Progenitor cell of endocrine pancreas (in vitro differentiated cells): ENCODE measurements at regions not wholly inside any gene's neighbourhood (a gene's known extent, or its start where the extent isn't known, plus 50 kb on each side); places are given as distances from the start of the nearest gene placed in this dataset.
"Not testable (repeated sequence)": the region's sequence is repeated elsewhere in the genome, so short reads cannot be mapped to it uniquely, and the experiment has no call there.

Source experiments
- DNase-seq: peaks from one replicate; pipeline ENCODE4 v3.0.0; 2021; ENCODE audit warnings: low spot score; ENCODE audit not compliant: unreplicated experiment
- H3K27ac Mint-ChIP-seq: 2 replicates; pipeline ENCODE4 v1.8.0; 2021; ENCODE audit warnings: mild to moderate bottlenecking, moderate library complexity, mixed read lengths
- H3K27me3 Mint-ChIP-seq: 2 replicates; pipeline ENCODE4 v1.8.0; 2021; ENCODE audit warnings: mixed read lengths
- H3K36me3 Mint-ChIP-seq: 2 replicates; pipeline ENCODE4 v1.8.0; 2022; ENCODE audit warnings: mixed read lengths; ENCODE audit not compliant: insufficient read depth
- H3K4me1 Mint-ChIP-seq: 2 replicates; pipeline ENCODE4 v1.8.0; 2021; ENCODE audit warnings: low read depth, mixed read lengths
- H3K4me3 Mint-ChIP-seq: 2 replicates; pipeline ENCODE4 v1.8.0; 2021; ENCODE audit warnings: low read depth, mild to moderate bottlenecking, moderate library complexity, mixed read lengths
- H3K9me3 Mint-ChIP-seq: 2 replicates; pipeline ENCODE4 v1.8.0; 2021; ENCODE audit warnings: low read depth, mixed read lengths
- CTCF ChIP-seq: fragments of 200-600 bp; sonication (generic); IDR thresholded peaks from one replicate; pipeline ENCODE4 v1.5.0; 2021; ENCODE audit warnings: antibody characterized with exemption, mild to moderate bottlenecking; ENCODE audit not compliant: unreplicated experiment

GRCh38 chr3:163556813-163557523 lies 1521.3 kb downstream of the SI start:
- H3K27ac Mint-ChIP-seq, result no peak overlapping the region
- H3K9me3 Mint-ChIP-seq, result no peaks in the 10 kb centered on the region
- no peak for DNase-seq
- H3K36me3 Mint-ChIP-seq, result no peaks in the 10 kb centered on the region
- no peaks in the 10 kb centered on the region for H3K27me3 Mint-ChIP-seq
- no peak overlapping the region for H3K4me3 Mint-ChIP-seq
- H3K4me1 Mint-ChIP-seq, result no peaks in the 10 kb centered on the region
- TF ChIP-seq CTCF, result no peak

DNA sequence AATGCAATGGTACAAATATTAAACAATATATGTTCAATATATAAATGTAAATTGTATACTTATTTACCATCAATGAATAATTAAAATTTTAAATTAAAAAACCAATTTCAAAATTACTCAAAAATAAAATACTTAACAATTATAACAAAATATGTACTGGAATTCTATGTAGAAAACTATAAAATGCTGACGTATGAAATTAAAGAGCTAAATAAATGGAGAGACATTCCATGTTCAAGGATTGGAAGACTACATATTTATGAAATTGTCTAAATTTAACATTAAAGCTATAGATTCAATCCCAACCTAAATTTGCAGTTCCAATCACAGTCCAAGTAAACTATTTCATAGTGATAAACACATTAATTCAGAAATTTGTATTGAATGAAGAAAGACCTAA lies 1522.4 kb downstream of the SI start:
- H3K27me3 Mint-ChIP-seq, result no peaks in the 10 kb centered on the region

DNA sequence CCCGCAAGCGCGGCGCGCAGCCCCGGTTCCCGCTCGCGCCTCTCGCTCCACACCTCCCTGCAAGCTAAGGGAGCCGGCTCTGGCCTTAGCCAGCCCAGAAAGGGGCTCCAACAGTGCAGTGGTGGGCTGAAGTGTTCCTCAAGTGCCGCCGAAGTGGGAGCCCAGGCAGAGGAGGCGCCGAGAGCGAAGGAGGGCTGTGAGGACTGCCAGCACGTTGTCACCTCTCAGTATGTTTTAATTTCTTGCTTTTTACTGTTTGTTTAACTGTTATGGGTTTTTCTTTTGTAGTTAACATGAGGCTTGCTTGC lies 1525.7 kb downstream of the SI start:
- Mint-ChIP-seq H3K9me3 (peaks cover 4% of the 10 kb centered on the region), H3K27ac (no peak overlapping the region)
- TF ChIP-seq CTCF, result no peak

More for the DNA sequence above, 1522.4 kb downstream of the SI start:
- H3K36me3 Mint-ChIP-seq, result no peaks in the 10 kb centered on the region
- no peak overlapping the region for H3K27ac Mint-ChIP-seq
- no peak overlapping the region for H3K4me3 Mint-ChIP-seq
- TF ChIP-seq CTCF, result no peak
- DNase-seq, result no peak
- H3K9me3 Mint-ChIP-seq, result peaks cover 4% of the 10 kb centered on the region
- no peaks in the 10 kb centered on the region for H3K4me1 Mint-ChIP-seq

GRCh38 chr3:163551915-163552658 lies 1526.2 kb downstream of the SI start:
- H3K27ac Mint-ChIP-seq, H3K9me3 Mint-ChIP-seq, H3K4me1 Mint-ChIP-seq, H3K27me3 Mint-ChIP-seq, H3K4me3 Mint-ChIP-seq, DNase-seq, H3K36me3 Mint-ChIP-seq: not testable (repeated sequence)

More for the DNA sequence above, 1525.7 kb downstream of the SI start:
- peaks cover 4% of the 10 kb centered on the region for H3K4me1 Mint-ChIP-seq
- no peak for DNase-seq
- no peaks in the 10 kb centered on the region for H3K36me3 Mint-ChIP-seq
- no peak overlapping the region for H3K4me3 Mint-ChIP-seq
- H3K27me3 Mint-ChIP-seq, result no peaks in the 10 kb centered on the region

DNA sequence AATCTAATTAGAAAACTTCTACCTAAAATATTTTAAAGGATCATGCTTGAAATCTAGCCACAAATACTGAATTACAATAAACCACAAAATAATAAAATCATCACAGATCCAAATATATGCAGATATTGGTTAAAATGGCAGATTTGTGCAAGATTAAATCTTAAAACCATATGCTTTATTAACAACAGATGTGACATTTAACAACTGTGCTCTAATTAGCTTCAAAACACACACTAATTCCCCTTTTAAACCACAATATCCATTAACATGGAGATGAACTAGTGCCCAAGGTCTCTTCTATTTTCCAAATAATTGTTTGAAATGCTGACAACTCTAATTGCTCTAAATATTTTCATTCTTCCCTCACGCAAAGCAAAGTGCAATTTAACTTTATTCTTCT lies 1530.3 kb downstream of the SI start:
- no peaks in the 10 kb centered on the region for H3K36me3 Mint-ChIP-seq
- no peak for TF ChIP-seq CTCF
- H3K9me3 Mint-ChIP-seq, result peaks cover 4% of the 10 kb centered on the region
- no peak overlapping the region for H3K4me3 Mint-ChIP-seq
- H3K4me1 Mint-ChIP-seq, result peaks cover 9% of the 10 kb centered on the region
- no peak for DNase-seq
- no peak overlapping the region for H3K27ac Mint-ChIP-seq
- H3K27me3 Mint-ChIP-seq, result no peaks in the 10 kb centered on the region
